H1 (cell line): ENCODE measurements at regions not wholly inside any gene's neighbourhood (a gene's known extent, or its start where the extent isn't known, plus 50 kb on each side); places are given as distances from the start of the nearest gene placed in this dataset.

Source experiments
- CTCF ChIP-seq, 3 experiments: IDR thresholded peaks; 1 replicate in 2 of 3; 2 replicates in 1 of 3; pipeline versions ENCODE4 v1.5.1 to v1.6.1; 2011; ENCODE audit warnings: low read length in 3 of 3, mild to moderate bottlenecking in 3 of 3, inconsistent platforms in 2 of 3, low read depth in 1 of 3, moderate library complexity in 1 of 3; ENCODE audit not compliant: insufficient read depth in 1 of 3; ENCODE audit errors: control extremely low read depth in 1 of 3
- EZH2 ChIP-seq: fragments of 200-600 bp; sonication (generic); IDR thresholded peaks from 2 replicates; pipeline ENCODE4 v1.7.1; 2012; ENCODE audit warnings: low read depth, mild to moderate bottlenecking, moderate library complexity, low read length, inconsistent platforms; ENCODE audit not compliant: severe bottlenecking
- KDM4A ChIP-seq: IDR thresholded peaks from one replicate; pipeline ENCODE4 v1.7.1; 2012; ENCODE audit warnings: low read depth, mild to moderate bottlenecking, moderate library complexity, low read length, inconsistent platforms; ENCODE audit not compliant: severe bottlenecking
- POLR2A ChIP-seq, 2 experiments: IDR thresholded peaks; 1 replicate in 1 of 2; 2 replicates in 1 of 2; pipeline ENCODE4 v1.6.1; 2011; ENCODE audit warnings: low read depth in 2 of 2, low read length in 2 of 2, mild to moderate bottlenecking in 2 of 2; ENCODE audit errors: control extremely low read depth in 1 of 2
- POLR2AphosphoS5 ChIP-seq: IDR thresholded peaks from 2 replicates; pipeline ENCODE4 v1.6.1; 2011; ENCODE audit warnings: low read depth, low read length
- TAF1 ChIP-seq: IDR thresholded peaks from 2 replicates; pipeline ENCODE4 v1.6.1; 2011; ENCODE audit warnings: mild to moderate bottlenecking, low read depth, low read length
- TCF12 ChIP-seq: IDR thresholded peaks from 2 replicates; pipeline ENCODE4 v1.6.1; 2011; ENCODE audit warnings: low read depth, mild to moderate bottlenecking, low read length
- USF2 ChIP-seq: IDR thresholded peaks from 2 replicates; pipeline ENCODE4 v1.6.1; 2011; ENCODE audit warnings: low read length, improper control_type of control experiment

- no peak for TF ChIP-seq POLR2A (IDR thresholded peaks at IDR 0.05; ENCODE audit: control extremely low read depth in 1 of 2, low read depth in 2 of 2, low read length in 2 of 2)
- no peak for TF ChIP-seq CTCF (IDR thresholded peaks at IDR 0.05; ENCODE audit: control extremely low read depth in 1 of 3, insufficient read depth in 1 of 3, low read depth in 1 of 3, low read length in 3 of 3)
- TF ChIP-seq EZH2, result no peak
- TF ChIP-seq POLR2AphosphoS5, result no peak
- TF ChIP-seq TCF12, result no peak
- no peak for TF ChIP-seq KDM4A
- TF ChIP-seq TAF1, result no peak
- TF ChIP-seq USF2, result no peak
Measured at GRCh38 chr12:92248977-92249376, 103.3 kb upstream of the BTG1 start.
